SW480 (cell line): ENCODE measurements at regions not wholly inside any gene's neighbourhood (a gene's known extent, or its start where the extent isn't known, plus 50 kb on each side); places are given as distances from the start of the nearest gene placed in this dataset.

Experiments
- DNase-seq: peaks from one replicate; pipeline ENCODE4 v3.0.0-alpha.2; 2016; ENCODE audit warnings: low spot score

DNA sequence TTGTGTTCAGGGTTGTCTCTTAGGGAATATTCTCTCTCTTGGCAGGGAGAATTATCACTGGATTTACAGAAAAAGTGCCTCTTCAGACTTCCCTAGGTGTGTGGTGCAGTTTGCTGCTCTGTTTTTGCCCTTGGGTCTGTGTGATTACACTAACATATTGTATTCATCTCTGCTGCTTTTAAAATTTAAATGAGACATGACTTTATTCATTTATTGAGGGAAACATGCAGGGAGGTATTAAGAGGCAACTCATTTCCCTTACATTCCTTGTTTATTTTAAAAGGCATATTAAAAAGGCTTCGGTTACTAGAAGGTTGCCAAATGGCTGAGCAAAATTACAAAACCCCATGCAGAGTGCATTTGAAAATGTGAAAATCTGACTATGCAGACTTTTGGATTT lies 135.1 kb upstream of the GEMIN8 start:
- no peak for DNase-seq

DNA sequence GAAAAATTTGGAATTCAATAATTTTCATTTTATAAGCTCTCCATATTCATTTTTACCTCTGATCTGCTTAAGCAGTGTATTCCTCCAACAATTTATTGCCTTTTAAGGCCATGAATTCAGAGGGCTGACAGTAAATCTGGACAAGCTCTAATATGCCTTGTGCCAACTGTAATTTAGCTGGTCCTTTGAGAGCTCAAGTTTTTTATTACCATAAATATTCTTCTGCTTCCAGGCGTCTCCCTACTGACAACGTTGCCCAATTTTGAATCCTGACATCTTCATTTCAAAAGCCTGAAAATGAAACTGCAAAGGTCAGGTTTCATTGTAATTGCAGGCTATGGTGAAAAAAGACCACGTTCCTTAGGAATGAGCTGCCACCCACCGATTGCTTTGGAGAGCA lies 95.8 kb upstream of the GEMIN8 start:
- no peak for DNase-seq

DNA sequence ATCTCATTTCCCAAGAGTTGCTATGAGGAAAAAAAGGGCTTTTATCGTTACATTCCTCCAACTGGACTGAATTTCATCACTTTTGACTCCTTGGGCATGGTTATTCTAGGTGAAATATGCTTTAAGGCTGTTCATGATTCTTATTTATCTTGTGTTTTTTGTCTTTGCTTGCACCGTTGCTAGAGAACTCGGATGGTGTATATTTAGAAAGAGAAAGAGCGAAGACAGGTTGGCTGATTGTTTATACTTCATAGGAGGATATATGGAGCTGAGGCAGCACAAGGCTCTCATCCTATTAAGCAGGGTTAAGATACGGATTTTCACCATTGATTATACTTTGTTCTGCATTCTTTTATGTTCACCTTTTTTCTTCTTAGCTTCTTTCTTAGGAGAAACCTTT lies 94.9 kb upstream of the GEMIN8 start:
- no peak for DNase-seq

DNA sequence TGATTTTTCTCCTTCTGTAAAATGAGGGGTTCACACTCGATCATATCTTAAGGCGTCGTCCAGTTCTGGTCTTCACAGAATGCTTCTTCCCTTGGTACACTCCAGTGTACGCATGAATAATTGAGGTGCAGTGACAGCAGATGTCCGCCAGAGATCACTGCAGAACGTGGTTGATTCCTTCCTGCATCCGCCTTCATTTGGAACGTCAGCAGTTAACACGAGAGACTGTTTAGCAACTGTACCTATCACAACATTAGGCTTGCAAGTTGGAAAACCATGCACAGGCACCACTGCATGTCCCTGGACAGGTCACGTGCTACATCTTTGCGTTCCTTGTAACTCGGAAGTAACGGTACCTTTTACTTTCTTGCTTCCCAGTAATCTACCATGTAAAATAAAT lies 66.0 kb upstream of the GEMIN8 start:
- DNase-seq = peak; percentile 65

DNA sequence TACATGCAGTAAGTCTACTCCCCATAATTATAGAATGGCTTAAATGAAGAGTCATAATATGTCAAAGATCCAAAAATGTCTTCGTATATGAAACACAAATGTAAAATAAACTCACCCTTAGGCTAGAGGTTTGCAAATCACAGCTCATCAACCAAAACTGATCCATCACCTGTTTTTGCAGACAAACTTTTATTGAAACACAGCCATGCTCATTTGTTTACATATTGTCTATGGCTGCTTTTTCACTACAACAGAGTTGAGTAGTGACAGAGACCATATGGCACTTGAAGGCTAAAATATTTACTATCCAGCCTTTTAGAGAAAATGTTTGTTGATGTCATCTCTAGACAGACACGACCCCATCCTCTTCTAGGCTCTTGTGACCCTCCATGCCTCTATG lies 64.5 kb upstream of the GEMIN8 start:
- DNase-seq = no peak

DNA sequence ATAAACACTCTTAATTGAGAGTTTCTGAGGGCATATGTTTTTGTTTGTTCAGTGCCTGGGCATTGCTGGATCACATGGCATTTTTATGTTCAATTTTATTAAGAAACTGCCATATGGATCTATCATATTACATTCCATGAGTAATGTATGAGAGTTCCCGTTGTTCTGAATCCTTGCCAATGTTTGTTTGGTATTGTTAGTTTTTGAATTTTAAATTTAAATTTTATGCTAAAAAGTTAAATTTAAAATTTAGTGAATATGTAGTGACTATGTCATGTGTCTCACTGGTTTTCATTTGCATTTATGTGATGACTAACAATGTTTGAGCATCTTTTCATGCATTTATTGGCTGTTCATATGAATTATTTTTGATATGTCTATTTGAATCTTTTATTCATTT lies 54.8 kb upstream of the GEMIN8 start:
- no peak for DNase-seq

DNA sequence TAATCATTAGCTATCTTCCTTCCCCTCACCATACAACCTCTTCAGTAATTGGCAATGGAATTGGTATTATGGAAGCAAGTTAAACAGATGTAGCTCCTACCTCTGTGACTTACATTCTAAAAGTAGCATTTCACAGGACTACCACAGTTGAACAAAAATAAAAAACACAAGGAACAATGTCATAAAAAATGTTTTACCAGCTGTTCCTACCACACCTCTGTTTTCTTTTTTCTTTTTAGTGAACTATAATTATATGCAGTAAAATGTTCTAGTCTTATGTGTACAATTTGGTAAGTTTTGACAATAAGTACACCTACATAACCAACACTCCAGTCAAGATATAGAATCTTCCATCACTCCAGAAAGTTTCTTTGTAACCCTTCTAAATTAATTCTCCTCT lies 54.1 kb upstream of the GEMIN8 start:
- no peak for DNase-seq

DNA sequence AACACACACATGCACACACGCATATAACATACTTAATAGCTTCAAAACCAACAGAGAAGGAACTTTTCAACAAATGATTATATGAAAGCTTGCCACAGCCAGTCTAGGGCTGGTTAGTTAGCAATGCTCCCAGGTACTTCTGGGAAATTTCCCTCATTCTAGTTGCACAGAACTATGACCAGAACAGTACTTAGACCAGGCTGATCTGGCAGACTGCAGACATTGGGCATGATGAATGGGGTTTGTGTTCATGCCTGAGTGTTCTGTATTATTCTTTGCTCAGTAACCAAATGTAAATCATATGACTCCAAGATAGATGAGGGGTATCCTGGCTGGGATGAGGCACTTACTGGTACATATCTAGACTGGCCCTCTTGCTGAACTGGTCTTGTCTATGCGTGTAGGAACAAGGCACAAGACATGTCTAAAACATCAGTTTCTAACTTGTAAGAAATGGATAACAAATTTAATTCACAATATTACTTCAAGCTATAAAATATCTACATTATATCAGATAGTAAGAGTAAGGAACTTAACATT lies 50.3 kb upstream of the GEMIN8 start:
- no peak for DNase-seq
